ENCODE measurements at regions not wholly inside any gene's neighbourhood (a gene's known extent, or its start where the extent isn't known, plus 50 kb on each side); places are given as distances from the start of the nearest gene placed in this dataset.

GRCh38 chr1:200346700-200347099 is 63.1 kb downstream of the ZNF281 start:
- 95% methylated on average over 8 of the region's 9 CpGs for WGBS (ENCODE audit: insufficient coverage)
- no peaks in the 10 kb centered on the region for H3K36me3 Mint-ChIP-seq
- no peak overlapping the region for H3K27ac Mint-ChIP-seq
- H3K27me3 Mint-ChIP-seq (ENCODE audit: low read depth in 2 of 2), result peaks cover 0 to 3% of the 10 kb centered on the region in 2 donors
- H3K36me3 ChIP-seq (ENCODE audit: control insufficient read depth, insufficient read depth, low read length), result no peaks in the 10 kb centered on the region
- no peak overlapping the region for H3K4me3 Mint-ChIP-seq
- H3K27ac ChIP-seq (ENCODE audit: low read length), result no peak overlapping the region
- peaks cover 4% of the 10 kb centered on the region for H3K4me1 ChIP-seq (ENCODE audit: control insufficient read depth, insufficient read depth, low read length)
- TF ChIP-seq CTCF (IDR thresholded peaks at IDR 0.05), result no peak
- ATAC-seq, result no peak
- H3K4me3 ChIP-seq (ENCODE audit: low read length), result no peak overlapping the region
- H3K27me3 ChIP-seq (ENCODE audit: control insufficient read depth, insufficient read depth, low read length), result no peaks in the 10 kb centered on the region
- H3K4me1 Mint-ChIP-seq, result peaks cover 6% of the 10 kb centered on the region in 2 donors
- H3K9me3 ChIP-seq (ENCODE audit: control insufficient read depth, insufficient read depth, low read length), result no peaks in the 10 kb centered on the region
- DNase-seq, result no peak
- H3K9me3 Mint-ChIP-seq, result no peaks in the 10 kb centered on the region
- intact Hi-C loops (cut with micrococcal nuclease), result no loop called here

GRCh38 chr1:200345520-200345919 is 64.3 kb downstream of the ZNF281 start:
- no peak for TF ChIP-seq CTCF (IDR thresholded peaks at IDR 0.05)
- no peaks in the 10 kb centered on the region for H3K27me3 ChIP-seq (ENCODE audit: control insufficient read depth, insufficient read depth, low read length)
- H3K27me3 Mint-ChIP-seq (ENCODE audit: low read depth in 2 of 2), result peaks cover 0 to 3% of the 10 kb centered on the region in 2 donors
- H3K4me3 ChIP-seq (ENCODE audit: low read length), result no peak overlapping the region
- H3K4me3 Mint-ChIP-seq, result no peak overlapping the region
- intact Hi-C loops (cut with micrococcal nuclease), result no loop called here
- DNase-seq (no peak), ATAC-seq (no peak)
- H3K36me3 Mint-ChIP-seq, result no peaks in the 10 kb centered on the region
- no peaks in the 10 kb centered on the region for H3K36me3 ChIP-seq (ENCODE audit: control insufficient read depth, insufficient read depth, low read length)
- H3K27ac Mint-ChIP-seq, result no peak overlapping the region
- WGBS (ENCODE audit: insufficient coverage), result 97% methylated on average over 3 of the region's 4 CpGs
- no peaks in the 10 kb centered on the region for H3K4me1 Mint-ChIP-seq
- no peaks in the 10 kb centered on the region for H3K9me3 ChIP-seq (ENCODE audit: control insufficient read depth, insufficient read depth, low read length)
- no peaks in the 10 kb centered on the region for H3K4me1 ChIP-seq (ENCODE audit: control insufficient read depth, insufficient read depth, low read length)
- H3K9me3 Mint-ChIP-seq, result no peaks in the 10 kb centered on the region
- no peak overlapping the region for H3K27ac ChIP-seq (ENCODE audit: low read length)

DNA sequence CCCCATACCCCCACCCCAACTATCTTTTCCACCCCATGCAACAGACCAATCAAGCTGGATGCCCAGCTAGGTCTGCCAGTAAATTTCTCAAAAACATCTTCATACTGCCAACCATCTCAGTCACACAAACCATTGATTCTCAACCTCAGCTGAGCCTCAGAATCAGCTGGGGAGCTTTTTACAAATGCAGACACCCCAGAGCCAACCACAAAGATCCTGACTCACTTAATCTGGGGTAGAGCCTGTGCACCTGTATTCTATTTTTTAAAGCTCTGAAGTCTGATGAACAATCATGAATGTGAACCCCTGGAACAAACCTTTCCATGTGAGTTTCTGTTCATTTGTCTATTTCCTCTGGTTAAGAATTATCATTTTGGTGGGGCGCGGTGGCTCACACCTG is 66.0 kb downstream of the ZNF281 start:
- Mint-ChIP-seq H3K27ac (no peak overlapping the region), H3K4me3 (no peak overlapping the region), H3K9me3 (no peaks in the 10 kb centered on the region), H3K4me1 (no peaks in the 10 kb centered on the region), H3K36me3 (no peaks in the 10 kb centered on the region), H3K27me3 (ENCODE audit: low read depth in 2 of 2) (peaks cover 0 to 3% of the 10 kb centered on the region in 2 donors)
- WGBS (ENCODE audit: insufficient coverage), result 97% methylated on average over 2 of the region's 2 CpGs
- Histone ChIP-seq H3K4me1 (ENCODE audit: control insufficient read depth, insufficient read depth, low read length) (no peaks in the 10 kb centered on the region), H3K36me3 (ENCODE audit: control insufficient read depth, insufficient read depth, low read length) (no peaks in the 10 kb centered on the region), H3K27me3 (ENCODE audit: control insufficient read depth, insufficient read depth, low read length) (no peaks in the 10 kb centered on the region), H3K4me3 (ENCODE audit: low read length) (no peak overlapping the region), H3K9me3 (ENCODE audit: control insufficient read depth, insufficient read depth, low read length) (no peaks in the 10 kb centered on the region), H3K27ac (ENCODE audit: low read length) (no peak overlapping the region)
- intact Hi-C loops (cut with micrococcal nuclease), result no loop called here
- ATAC-seq, result no peak
- TF ChIP-seq CTCF (IDR thresholded peaks at IDR 0.05), result no peak
- DNase-seq, result no peak

DNA sequence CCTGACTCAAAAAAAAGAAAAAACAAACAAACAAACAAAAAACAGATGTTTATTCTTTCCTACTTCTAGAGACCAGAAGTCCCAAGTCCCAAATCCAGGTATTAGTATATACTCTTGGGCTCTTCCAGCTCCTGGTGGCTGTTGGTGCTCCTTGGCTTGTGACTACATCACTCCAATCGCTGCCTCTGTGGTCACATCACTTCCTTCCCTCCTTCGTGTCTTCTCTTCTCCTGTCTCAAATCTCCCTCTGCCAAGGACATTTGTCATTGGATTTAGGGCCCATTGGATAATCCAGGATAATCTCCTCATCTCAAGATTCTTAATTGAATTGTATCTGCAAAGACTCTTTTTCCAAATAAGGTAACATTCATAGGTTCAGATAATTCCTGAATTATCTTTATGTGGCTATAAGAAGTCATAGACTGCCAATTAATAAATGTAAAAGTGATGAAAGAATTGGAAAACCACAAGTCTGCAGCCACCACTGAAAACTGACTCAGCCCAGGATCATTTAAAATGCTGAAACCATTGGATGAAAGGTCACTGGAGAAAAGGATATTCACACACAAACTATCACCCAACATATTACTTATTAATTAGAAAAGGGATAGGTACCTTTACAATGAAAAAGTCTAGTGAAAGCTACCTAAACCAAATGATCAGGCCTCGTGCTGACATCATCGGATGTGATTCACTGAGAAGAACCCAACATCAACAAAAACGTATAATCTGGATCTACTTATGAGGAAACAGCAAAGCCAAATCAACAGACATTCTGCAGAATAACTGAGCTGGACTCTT is 67.1 kb downstream of the ZNF281 start:
- intact Hi-C loops (cut with micrococcal nuclease), result no loop called here
- Histone ChIP-seq H3K36me3 (ENCODE audit: control insufficient read depth, insufficient read depth, low read length) (no peaks in the 10 kb centered on the region), H3K27ac (ENCODE audit: low read length) (no peak overlapping the region), H3K27me3 (ENCODE audit: control insufficient read depth, insufficient read depth, low read length) (no peaks in the 10 kb centered on the region), H3K9me3 (ENCODE audit: control insufficient read depth, insufficient read depth, low read length) (no peaks in the 10 kb centered on the region), H3K4me3 (ENCODE audit: low read length) (no peak overlapping the region), H3K4me1 (ENCODE audit: control insufficient read depth, insufficient read depth, low read length) (no peaks in the 10 kb centered on the region)
- no peak overlapping the region for H3K27ac Mint-ChIP-seq
- H3K4me3 Mint-ChIP-seq, result no peak overlapping the region
- no peaks in the 10 kb centered on the region for H3K9me3 Mint-ChIP-seq
- no peak for TF ChIP-seq CTCF (IDR thresholded peaks at IDR 0.05)
- H3K36me3 Mint-ChIP-seq, result no peaks in the 10 kb centered on the region
- WGBS (ENCODE audit: insufficient coverage), result 61% methylated on average over 5 of the region's 5 CpGs
- peaks cover 4 to 5% of the 10 kb centered on the region in 2 donors for H3K4me1 Mint-ChIP-seq
- ATAC-seq (no peak), DNase-seq (no peak)
- H3K27me3 Mint-ChIP-seq (ENCODE audit: low read depth in 2 of 2), result peaks cover 0 to 3% of the 10 kb centered on the region in 2 donors
